GM12865 (cell line): ENCODE measurements at regions not wholly inside any gene's neighbourhood (a gene's known extent, or its start where the extent isn't known, plus 50 kb on each side); places are given as distances from the start of the nearest gene placed in this dataset.

Experiments used
- DNase-seq: peaks from one replicate; pipeline ENCODE4 v3.0.0; 2010; ENCODE audit warnings: low read depth
- H3K4me3 ChIP-seq: 2 replicates; pipeline ENCODE4 v1.5.1; 2011; ENCODE audit warnings: mild to moderate bottlenecking, low read depth, low read length, control low read depth
- CTCF ChIP-seq: IDR thresholded peaks from 2 replicates; pipeline ENCODE4 v1.5.1; 2011; ENCODE audit warnings: low read length, control low read depth, low read depth, inconsistent platforms; ENCODE audit not compliant: insufficient read depth; ENCODE audit errors: missing control alignments

GRCh38 chr10:105885495-105885894 lies 1244.4 kb downstream of the SORCS3 start:
- DNase-seq, result no peak
- no peak for TF ChIP-seq CTCF

GRCh38 chr10:105879401-105879800 lies 1238.3 kb downstream of the SORCS3 start:
- DNase-seq, result no peak
- H3K4me3 ChIP-seq, result no peak overlapping the region
- TF ChIP-seq CTCF, result no peak

More at GRCh38 chr10:105885495-105885894, 1244.4 kb downstream of the SORCS3 start:
- no peak overlapping the region for H3K4me3 ChIP-seq

DNA sequence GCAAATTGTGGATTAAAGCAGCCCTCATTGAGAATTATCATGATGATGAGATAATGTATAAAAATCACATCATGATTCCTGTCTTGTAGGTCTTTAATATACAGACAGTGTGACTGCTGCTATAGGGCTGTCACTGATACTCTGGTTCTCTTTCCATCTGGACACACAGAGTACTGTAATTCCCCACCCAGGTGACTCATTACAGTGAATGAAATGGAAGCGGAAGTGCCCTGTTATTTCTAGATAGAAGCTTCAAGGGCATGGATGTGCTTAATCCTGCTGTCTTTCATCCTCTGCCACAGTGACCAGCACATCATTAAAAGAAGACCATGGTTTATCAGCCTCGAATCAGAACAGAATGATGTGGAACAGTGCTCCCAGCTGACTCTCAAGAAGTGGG lies 1234.0 kb downstream of the SORCS3 start:
- no peak overlapping the region for H3K4me3 ChIP-seq
- no peak for DNase-seq
- no peak for TF ChIP-seq CTCF

DNA sequence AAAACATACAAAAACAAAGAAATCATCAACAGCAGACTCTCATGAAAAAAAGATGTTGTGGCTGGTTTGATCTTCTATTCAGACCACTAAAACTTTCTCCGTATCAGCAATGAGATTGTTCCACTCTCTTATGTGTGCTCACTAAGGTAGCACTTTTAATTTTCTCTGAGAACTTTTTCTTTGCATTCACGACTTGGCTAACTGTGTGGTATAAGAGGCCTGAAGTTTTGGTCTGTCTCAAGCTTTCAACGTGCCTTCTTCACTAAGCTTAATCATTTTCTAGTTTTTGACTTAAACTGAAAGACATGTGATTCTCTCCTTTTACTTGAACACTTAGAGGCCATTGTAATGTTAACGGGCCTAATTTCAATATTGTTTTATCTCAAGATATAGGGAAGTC lies 1231.6 kb downstream of the SORCS3 start:
- no peak for TF ChIP-seq CTCF
- no peak overlapping the region for H3K4me3 ChIP-seq
- no peak for DNase-seq

DNA sequence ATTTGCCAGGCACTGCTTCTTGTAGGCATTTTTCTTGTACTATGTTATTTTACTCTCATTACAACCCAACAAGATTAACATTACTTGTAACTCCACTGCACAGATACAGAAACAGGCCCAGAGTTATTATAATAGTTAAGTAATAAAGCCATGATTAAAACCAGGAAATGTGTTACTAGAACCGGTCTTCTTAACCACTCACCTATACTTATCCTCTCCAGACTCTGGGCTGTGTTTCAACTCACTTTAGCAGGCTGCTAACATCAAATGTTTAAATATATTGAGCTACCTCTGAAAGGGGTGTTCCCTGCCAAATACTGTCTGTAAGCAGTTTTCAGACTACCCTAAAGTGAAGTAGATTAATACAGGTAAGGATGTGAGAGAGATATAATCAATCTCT lies 1227.8 kb downstream of the SORCS3 start:
- TF ChIP-seq CTCF, result no peak
- DNase-seq, result no peak
- no peak overlapping the region for H3K4me3 ChIP-seq

- TF ChIP-seq CTCF, result no peak
- no peak for DNase-seq
- H3K4me3 ChIP-seq, result no peak overlapping the region
Observed at GRCh38 chr10:105864854-105865253, 1223.8 kb downstream of the SORCS3 start.
